ENCODE measurements at regions not wholly inside any gene's neighbourhood (a gene's known extent, or its start where the extent isn't known, plus 50 kb on each side); places are given as distances from the start of the nearest gene placed in this dataset.

- TF ChIP-seq FOXP4 (CRISPR knock-in tag; IDR thresholded peaks at IDR 0.05; ENCODE audit: borderline replicate concordance) (no peak), KLF13 (tag; IDR thresholded peaks at IDR 0.05; ENCODE audit: borderline replicate concordance, low read depth) (no peak; the same call in 1 of the 2 replicates), HMGXB4 (CRISPR knock-in tag; IDR thresholded peaks at IDR 0.05) (no peak), MAFF (IDR thresholded peaks at IDR 0.05; ENCODE audit: low read length) (0 out of 2 replicates have a peak, but pooled peaks have one; percentile 18), RAD21 (CRISPR knock-in tag; conservative IDR thresholded peaks at IDR 0.05 in 1 of 2, IDR thresholded peaks at IDR 0.05 in 1 of 2) (peak; percentile 49 to 67), CCAR2 (IDR thresholded peaks at IDR 0.05; ENCODE audit: low read depth, low read length) (no peak), ZNF766 (CRISPR knock-in tag; conservative IDR thresholded peaks at IDR 0.05) (peak; percentile 95), SIN3A (IDR thresholded peaks at IDR 0.05; ENCODE audit: borderline replicate concordance in 2 of 2, control insufficient read depth in 1 of 2, low read depth in 2 of 2, low read length in 2 of 2) (0 out of 4 replicates have a peak, but pooled peaks of 1 of the 2 experiments have one; percentile 53), ZKSCAN1 (IDR thresholded peaks at IDR 0.05; ENCODE audit: low read depth, low read length) (peak; percentile 64; the same call in 1 of the 2 replicates), NBN (IDR thresholded peaks at IDR 0.05; ENCODE audit: low read depth) (peak; percentile 93; the same call in 1 of the 2 replicates), ZNF23 (CRISPR knock-in tag; IDR thresholded peaks at IDR 0.05) (no peak), SAP30 (IDR thresholded peaks at IDR 0.05; ENCODE audit: borderline replicate concordance, insufficient read depth, low read depth, low read length, poor library complexity, severe bottlenecking) (no peak), SIX5 (IDR thresholded peaks at IDR 0.05; ENCODE audit: borderline replicate concordance in 1 of 2, insufficient read depth in 1 of 2, low read depth in 1 of 2, low read length in 2 of 2) (no peak; a peak in 1 of 4 replicates), MCM5 (IDR thresholded peaks at IDR 0.05; ENCODE audit: low read depth) (no peak), TOE1 (IDR thresholded peaks at IDR 0.05; ENCODE audit: borderline replicate concordance) (peak; percentile 81), TOE1 (CRISPR knock-in tag; IDR thresholded peaks at IDR 0.05; ENCODE audit: borderline replicate concordance, low read depth) (0 out of 2 replicates have a peak, but pooled peaks have one; percentile 20), KLF16 (IDR thresholded peaks at IDR 0.05) (peak; percentile 99), SMAD3 (CRISPR knock-in tag; conservative IDR thresholded peaks at IDR 0.05) (peak; percentile 86; the same call in 1 of the 2 replicates)
Measured at GRCh38 chr6:11938285-11938890, 73.7 kb upstream of the HIVEP1 start (continued).

All from K562 (cell line).